ENCODE measurements at regions not wholly inside any gene's neighbourhood (a gene's known extent, or its start where the extent isn't known, plus 50 kb on each side); places are given as distances from the start of the nearest gene placed in this dataset.

DNA sequence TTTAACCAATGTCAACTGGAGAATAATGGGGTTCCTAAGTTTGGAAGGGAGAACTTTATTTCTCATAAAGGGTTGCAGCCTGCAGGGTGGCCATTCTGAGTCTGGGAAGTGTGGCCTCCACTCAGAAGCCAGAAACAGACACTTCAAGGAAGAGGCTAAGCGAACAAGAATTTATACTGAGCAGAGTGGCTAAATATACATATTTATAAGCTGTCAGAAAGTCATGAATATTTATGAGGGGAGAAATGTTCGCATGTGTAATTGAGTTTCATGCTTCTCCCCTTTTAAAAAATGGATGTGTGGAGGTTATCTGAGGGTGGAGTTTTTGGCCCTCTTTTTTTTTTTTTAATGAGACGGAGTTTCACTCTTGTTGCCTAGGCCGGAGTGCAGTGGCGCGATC lies 78.1 kb upstream of the PLAC8 start:
- H3K36me3 ChIP-seq (ENCODE audit: control insufficient read depth, insufficient read depth, low read length) = no peaks in the 10 kb centered on the region
- no peaks in the 10 kb centered on the region for H3K27me3 ChIP-seq (replicated peaks; ENCODE audit: control insufficient read depth, insufficient read depth, low read length)
- H3K4me3 ChIP-seq (replicated peaks; ENCODE audit: low read depth, low read length) = no peak overlapping the region
- DNase-seq (ENCODE audit: extremely low read depth, insufficient read length) = no peak
- TF ChIP-seq, protein P1, sequence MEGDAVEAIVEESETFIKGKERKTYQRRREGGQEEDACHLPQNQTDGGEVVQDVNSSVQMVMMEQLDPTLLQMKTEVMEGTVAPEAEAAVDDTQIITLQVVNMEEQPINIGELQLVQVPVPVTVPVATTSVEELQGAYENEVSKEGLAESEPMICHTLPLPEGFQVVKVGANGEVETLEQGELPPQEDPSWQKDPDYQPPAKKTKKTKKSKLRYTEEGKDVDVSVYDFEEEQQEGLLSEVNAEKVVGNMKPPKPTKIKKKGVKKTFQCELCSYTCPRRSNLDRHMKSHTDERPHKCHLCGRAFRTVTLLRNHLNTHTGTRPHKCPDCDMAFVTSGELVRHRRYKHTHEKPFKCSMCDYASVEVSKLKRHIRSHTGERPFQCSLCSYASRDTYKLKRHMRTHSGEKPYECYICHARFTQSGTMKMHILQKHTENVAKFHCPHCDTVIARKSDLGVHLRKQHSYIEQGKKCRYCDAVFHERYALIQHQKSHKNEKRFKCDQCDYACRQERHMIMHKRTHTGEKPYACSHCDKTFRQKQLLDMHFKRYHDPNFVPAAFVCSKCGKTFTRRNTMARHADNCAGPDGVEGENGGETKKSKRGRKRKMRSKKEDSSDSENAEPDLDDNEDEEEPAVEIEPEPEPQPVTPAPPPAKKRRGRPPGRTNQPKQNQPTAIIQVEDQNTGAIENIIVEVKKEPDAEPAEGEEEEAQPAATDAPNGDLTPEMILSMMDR (IDR thresholded peaks at IDR 0.05; ENCODE audit: insufficient read depth, low read length, poor library complexity, severe bottlenecking) = no peak

DNA sequence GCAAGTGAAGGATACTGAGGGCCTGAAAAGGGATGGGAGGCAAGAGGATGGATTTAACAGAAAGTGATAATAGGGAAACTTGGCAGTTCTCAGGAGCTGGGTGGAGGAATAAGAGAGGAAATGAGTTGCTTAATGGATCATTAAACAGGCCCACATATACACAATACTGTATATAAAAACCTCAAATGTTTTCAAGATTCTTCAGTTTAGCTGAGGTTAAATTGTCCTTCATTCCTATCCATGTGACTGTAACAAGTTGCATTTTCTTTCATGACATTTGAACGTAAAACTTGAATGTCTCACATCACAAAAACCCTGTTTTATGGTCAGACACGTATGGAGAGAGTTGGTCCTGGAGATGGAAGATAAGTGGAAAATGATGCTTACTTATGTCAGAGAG lies 76.5 kb upstream of the PLAC8 start:
- H3K4me3 ChIP-seq (replicated peaks; ENCODE audit: low read depth, low read length) = no peak overlapping the region
- DNase-seq (ENCODE audit: extremely low read depth, insufficient read length) = no peak
- H3K27me3 ChIP-seq (replicated peaks; ENCODE audit: control insufficient read depth, insufficient read depth, low read length) = no peaks in the 10 kb centered on the region
- TF ChIP-seq, protein P1 (IDR thresholded peaks at IDR 0.05; ENCODE audit: insufficient read depth, low read length, poor library complexity, severe bottlenecking) = no peak
- H3K36me3 ChIP-seq (ENCODE audit: control insufficient read depth, insufficient read depth, low read length) = no peaks in the 10 kb centered on the region

GRCh38 chr4:83189631-83190136 lies 75.2 kb upstream of the PLAC8 start:
- no peak overlapping the region for H3K4me3 ChIP-seq (replicated peaks; ENCODE audit: low read depth, low read length)
- no peaks in the 10 kb centered on the region for H3K36me3 ChIP-seq (ENCODE audit: control insufficient read depth, insufficient read depth, low read length)
- TF ChIP-seq, protein P1 (IDR thresholded peaks at IDR 0.05; ENCODE audit: insufficient read depth, low read length, poor library complexity, severe bottlenecking) = no peak
- DNase-seq (ENCODE audit: extremely low read depth, insufficient read length) = no peak
- no peaks in the 10 kb centered on the region for H3K27me3 ChIP-seq (replicated peaks; ENCODE audit: control insufficient read depth, insufficient read depth, low read length)

DNA sequence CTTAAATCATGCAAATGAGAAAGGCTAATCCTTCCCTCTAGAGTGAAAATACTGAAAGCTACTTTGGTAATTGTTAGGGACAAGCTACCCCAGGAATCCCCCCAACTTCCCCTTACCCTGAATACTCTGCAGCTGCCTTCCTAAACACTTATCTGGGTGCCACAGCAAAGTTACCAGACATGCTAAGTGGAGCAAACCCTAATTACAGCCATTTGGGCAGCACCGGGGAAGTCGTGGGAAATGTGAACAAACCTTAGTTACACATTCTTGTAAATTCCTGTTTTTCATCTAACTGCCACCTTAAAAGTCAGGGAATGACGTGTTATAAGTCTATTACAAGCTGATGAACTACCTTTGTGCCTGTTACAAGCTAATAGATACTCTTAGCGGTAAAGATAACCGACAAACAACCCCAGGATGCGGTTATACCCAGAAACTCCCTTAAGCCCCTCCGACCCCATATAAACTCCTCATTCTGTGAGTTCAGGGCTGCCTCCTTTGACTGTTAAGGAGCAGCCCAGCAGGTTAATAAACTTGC lies 66.0 kb upstream of the PLAC8 start:
- TF ChIP-seq, protein P1 (IDR thresholded peaks at IDR 0.05; ENCODE audit: insufficient read depth, low read length, poor library complexity, severe bottlenecking) = no peak
- no peak for DNase-seq (ENCODE audit: extremely low read depth, insufficient read length)
- H3K36me3 ChIP-seq (ENCODE audit: control insufficient read depth, insufficient read depth, low read length) = no peaks in the 10 kb centered on the region

DNA sequence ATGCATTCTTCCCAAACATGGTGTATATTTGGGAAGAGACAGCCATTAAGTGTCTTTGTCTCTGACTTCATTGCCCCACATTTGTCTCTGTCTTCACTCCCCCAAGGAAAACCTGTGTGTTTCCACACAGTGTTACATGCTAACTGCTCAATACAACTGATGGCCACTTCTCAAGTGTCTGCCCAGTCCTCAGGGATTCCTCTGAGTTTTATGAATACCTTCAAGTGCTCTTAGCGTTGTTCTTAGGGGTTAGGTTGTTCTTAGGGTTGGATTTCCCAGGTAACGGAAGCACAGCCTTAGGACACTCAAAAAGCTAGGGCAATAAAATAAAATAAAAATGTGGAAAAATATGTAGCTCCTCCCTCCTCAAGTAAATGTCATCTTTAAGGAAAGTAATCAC lies 64.7 kb upstream of the PLAC8 start:
- TF ChIP-seq, protein P1 (IDR thresholded peaks at IDR 0.05; ENCODE audit: insufficient read depth, low read length, poor library complexity, severe bottlenecking) = no peak
- Histone ChIP-seq H3K36me3 (ENCODE audit: control insufficient read depth, insufficient read depth, low read length) (no peaks in the 10 kb centered on the region), H3K27me3 (replicated peaks; ENCODE audit: control insufficient read depth, insufficient read depth, low read length) (no peaks in the 10 kb centered on the region)

More for the DNA sequence above, 66.0 kb upstream of the PLAC8 start:
- Histone ChIP-seq H3K4me3 (replicated peaks; ENCODE audit: low read depth, low read length) (no peak overlapping the region), H3K27me3 (replicated peaks; ENCODE audit: control insufficient read depth, insufficient read depth, low read length) (no peaks in the 10 kb centered on the region)

DNA sequence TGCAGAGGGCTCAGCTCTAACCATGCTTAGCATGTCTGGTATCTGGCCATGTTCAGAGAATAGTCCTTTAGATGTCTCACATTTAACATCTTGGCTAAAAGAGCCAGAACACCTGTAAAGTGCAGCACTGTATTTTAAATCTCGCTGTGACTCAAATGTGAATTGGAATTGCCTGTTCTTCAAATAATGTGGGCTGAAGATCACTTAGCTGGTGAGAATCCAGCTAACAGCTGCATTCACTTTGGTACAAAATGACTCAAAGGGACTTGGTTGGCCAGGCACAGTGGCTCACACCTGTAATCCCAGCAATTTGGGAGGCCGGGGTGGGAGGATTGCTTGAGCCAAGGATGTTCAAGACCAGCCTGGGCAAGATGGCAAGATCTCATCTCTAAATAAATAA lies 63.5 kb upstream of the PLAC8 start:
- TF ChIP-seq, protein P1 (IDR thresholded peaks at IDR 0.05; ENCODE audit: insufficient read depth, low read length, poor library complexity, severe bottlenecking) = no peak
- Histone ChIP-seq H3K27me3 (replicated peaks; ENCODE audit: control insufficient read depth, insufficient read depth, low read length) (no peaks in the 10 kb centered on the region), H3K36me3 (ENCODE audit: control insufficient read depth, insufficient read depth, low read length) (no peaks in the 10 kb centered on the region), H3K4me3 (replicated peaks; ENCODE audit: low read depth, low read length) (no peak overlapping the region)
- DNase-seq (ENCODE audit: extremely low read depth, insufficient read length) = peak; percentile 71

More for the DNA sequence above, 64.7 kb upstream of the PLAC8 start:
- no peak for DNase-seq (ENCODE audit: extremely low read depth, insufficient read length)
- no peak overlapping the region for H3K4me3 ChIP-seq (replicated peaks; ENCODE audit: low read depth, low read length)
